ENCODE measurements at regions not wholly inside any gene's neighbourhood (a gene's known extent, or its start where the extent isn't known, plus 50 kb on each side); places are given as distances from the start of the nearest gene placed in this dataset.

DNA sequence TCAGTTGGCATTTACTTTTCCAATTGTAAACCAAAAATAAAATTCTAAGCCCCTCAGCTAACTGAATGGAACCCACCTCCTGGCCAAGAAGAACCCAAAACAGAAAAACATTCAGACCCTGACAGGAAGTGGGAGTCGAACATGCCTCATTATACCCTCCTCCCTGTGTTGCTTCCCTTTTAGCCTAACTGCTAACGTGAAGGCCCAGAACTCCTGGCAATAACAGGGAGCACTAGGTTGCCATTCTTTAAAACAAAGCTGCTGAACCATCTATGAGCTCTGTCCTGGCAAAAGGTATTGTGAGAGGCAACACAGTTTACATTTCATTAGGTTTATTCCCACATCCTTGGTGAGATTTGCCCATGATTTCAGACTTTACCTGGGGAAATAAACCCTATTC is 481.4 kb downstream of the CHSY3 start:
- Mint-ChIP-seq H3K27ac (no peak overlapping the region), H3K27me3 (peaks cover 0 to 1% of the 10 kb centered on the region in 2 donors), H3K4me1 (no peaks in the 10 kb centered on the region), H3K36me3 (no peaks in the 10 kb centered on the region), H3K4me3 (no peak overlapping the region), H3K9me3 (no peaks in the 10 kb centered on the region)
- Histone ChIP-seq H3K36me3 (ENCODE audit: insufficient read depth, low read length) (no peaks in the 10 kb centered on the region), H3K27ac (ENCODE audit: low read depth, low read length) (no peak overlapping the region), H3K4me3 (ENCODE audit: low read length) (no peak overlapping the region), H3K27me3 (ENCODE audit: insufficient read depth, low read length, poor library complexity, severe bottlenecking) (no peaks in the 10 kb centered on the region), H3K9me3 (ENCODE audit: low read length) (no peaks in the 10 kb centered on the region), H3K4me1 (ENCODE audit: insufficient read depth, low read length) (no peaks in the 10 kb centered on the region)
- CTCF ChIA-PET = no interaction called here
- POLR2A ChIA-PET = no interaction called here
- DNase-seq = no peak

DNA sequence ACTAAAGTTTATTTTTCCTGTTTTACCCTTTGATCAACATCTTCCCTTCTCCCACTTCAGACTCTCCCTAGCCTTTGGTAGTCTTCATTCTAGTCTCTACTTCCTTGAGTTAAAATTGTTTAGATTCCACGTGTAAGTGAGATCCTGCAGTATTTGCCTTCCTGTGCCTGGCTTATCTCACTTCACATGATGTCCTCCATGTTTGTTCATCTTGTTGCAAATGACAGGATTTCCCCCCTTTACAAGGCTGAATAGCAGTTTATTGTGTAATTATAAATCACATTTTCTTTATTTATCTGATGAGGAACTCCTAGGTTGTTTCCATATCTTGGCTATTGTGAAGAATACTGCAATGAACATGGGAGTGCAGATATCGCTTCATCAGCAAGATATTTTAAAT is 461.7 kb downstream of the CHSY3 start:
- Mint-ChIP-seq H3K36me3 (no peaks in the 10 kb centered on the region), H3K27ac (no peak overlapping the region), H3K27me3 (no peaks in the 10 kb centered on the region), H3K9me3 (peaks cover 0 to 2% (median 0%) of the 10 kb centered on the region in 5 donors), H3K4me3 (no peak overlapping the region), H3K4me1 (no peaks in the 10 kb centered on the region)
- H3K27ac ChIP-seq (ENCODE audit: low read depth, low read length) = no peak overlapping the region
- ChIA-PET POLR2A (no interaction called here), CTCF (no interaction called here)
- no peaks in the 10 kb centered on the region for H3K4me1 ChIP-seq (ENCODE audit: insufficient read depth, low read length)
- no peak for DNase-seq
- H3K27me3 ChIP-seq (ENCODE audit: insufficient read depth, low read length, poor library complexity, severe bottlenecking) = no peaks in the 10 kb centered on the region
- no peaks in the 10 kb centered on the region for H3K9me3 ChIP-seq (ENCODE audit: low read length)
- no peak overlapping the region for H3K4me3 ChIP-seq (ENCODE audit: low read length)
- no peaks in the 10 kb centered on the region for H3K36me3 ChIP-seq (ENCODE audit: insufficient read depth, low read length)

DNA sequence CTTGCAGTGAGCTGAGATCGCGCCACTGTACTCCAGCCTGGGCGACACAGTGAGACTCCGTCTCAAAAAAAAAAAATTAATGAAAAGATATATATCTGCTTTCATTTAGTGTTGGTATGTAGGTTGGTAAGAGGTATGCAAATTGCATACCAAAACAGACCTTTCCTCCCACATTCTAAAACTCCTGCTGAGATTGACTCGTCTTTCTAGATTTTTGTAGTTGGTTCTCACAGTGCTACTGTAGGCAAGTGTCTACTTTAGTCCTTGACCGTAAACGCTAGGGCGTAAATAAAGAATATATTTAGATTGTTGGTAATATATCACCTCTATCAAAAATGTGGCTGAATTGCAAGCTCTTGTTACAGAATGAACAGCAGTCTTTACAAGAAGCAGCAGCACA is 445.9 kb downstream of the CHSY3 start:
- H3K36me3 ChIP-seq (ENCODE audit: insufficient read depth, low read length) = no peaks in the 10 kb centered on the region
- H3K27me3 ChIP-seq (ENCODE audit: insufficient read depth, low read length, poor library complexity, severe bottlenecking) = no peaks in the 10 kb centered on the region
- H3K27ac ChIP-seq (ENCODE audit: low read depth, low read length) = no peak overlapping the region
- POLR2A ChIA-PET = no interaction called here
- H3K4me1 ChIP-seq (ENCODE audit: insufficient read depth, low read length) = no peaks in the 10 kb centered on the region
- H3K27me3 Mint-ChIP-seq = no peaks in the 10 kb centered on the region
- H3K9me3 Mint-ChIP-seq = peaks cover 0 to 2% (median 0%) of the 10 kb centered on the region in 5 donors
- no peak for DNase-seq
- H3K4me3 Mint-ChIP-seq = no peak overlapping the region
- H3K27ac Mint-ChIP-seq = no peak overlapping the region
- no peaks in the 10 kb centered on the region for H3K9me3 ChIP-seq (ENCODE audit: low read length)
- CTCF ChIA-PET = no interaction called here
- H3K36me3 Mint-ChIP-seq = no peaks in the 10 kb centered on the region
- no peak overlapping the region for H3K4me3 ChIP-seq (ENCODE audit: low read length)
- H3K4me1 Mint-ChIP-seq = no peaks in the 10 kb centered on the region

DNA sequence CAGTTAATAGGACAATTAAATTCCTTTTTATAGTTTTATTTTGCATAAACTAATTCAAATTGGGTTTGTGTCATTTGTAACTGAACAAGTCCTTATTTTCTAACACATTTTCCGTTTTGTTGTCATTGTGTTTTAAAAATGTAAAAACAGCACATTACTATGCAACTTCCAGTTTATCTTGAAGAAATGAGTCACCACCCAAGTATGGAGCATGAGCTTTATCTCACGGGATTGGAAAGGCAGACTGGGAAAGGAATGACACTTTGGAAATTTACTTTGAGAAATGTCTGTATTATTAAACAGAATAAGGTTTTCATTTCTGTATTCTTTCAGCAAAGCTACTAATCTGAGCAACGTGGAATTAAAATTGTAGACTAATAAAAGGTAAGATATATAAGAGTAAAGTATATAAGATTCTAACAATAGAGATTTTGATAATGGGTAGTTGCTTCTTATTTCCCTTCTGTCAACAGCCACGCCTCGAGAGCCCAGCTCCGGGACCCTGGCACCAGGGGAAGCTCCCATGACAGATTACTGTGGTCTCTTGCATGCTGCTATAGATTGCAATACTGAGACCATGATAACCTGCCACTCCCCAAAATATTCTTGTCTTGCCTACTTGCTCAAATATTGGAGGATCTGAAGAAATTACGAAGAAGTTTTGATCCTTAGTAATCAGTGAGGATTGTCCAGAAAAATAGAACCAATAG is 433.1 kb downstream of the CHSY3 start:
- no peaks in the 10 kb centered on the region for H3K27me3 Mint-ChIP-seq
- H3K4me3 ChIP-seq (ENCODE audit: low read length) = no peak overlapping the region
- no peak for DNase-seq
- H3K27ac Mint-ChIP-seq = no peak overlapping the region
- H3K9me3 Mint-ChIP-seq = peaks cover 0 to 4% (median 0%) of the 10 kb centered on the region in 5 donors
- H3K4me1 Mint-ChIP-seq = no peaks in the 10 kb centered on the region
- no peak overlapping the region for H3K27ac ChIP-seq (ENCODE audit: low read depth, low read length)
- no peaks in the 10 kb centered on the region for H3K36me3 Mint-ChIP-seq
- no peaks in the 10 kb centered on the region for H3K4me1 ChIP-seq (ENCODE audit: insufficient read depth, low read length)
- POLR2A ChIA-PET = no interaction called here
- no peaks in the 10 kb centered on the region for H3K9me3 ChIP-seq (ENCODE audit: low read length)
- H3K4me3 Mint-ChIP-seq = no peak overlapping the region
- H3K27me3 ChIP-seq (ENCODE audit: insufficient read depth, low read length, poor library complexity, severe bottlenecking) = no peaks in the 10 kb centered on the region
- H3K36me3 ChIP-seq (ENCODE audit: insufficient read depth, low read length) = no peaks in the 10 kb centered on the region
- CTCF ChIA-PET = no interaction called here

DNA sequence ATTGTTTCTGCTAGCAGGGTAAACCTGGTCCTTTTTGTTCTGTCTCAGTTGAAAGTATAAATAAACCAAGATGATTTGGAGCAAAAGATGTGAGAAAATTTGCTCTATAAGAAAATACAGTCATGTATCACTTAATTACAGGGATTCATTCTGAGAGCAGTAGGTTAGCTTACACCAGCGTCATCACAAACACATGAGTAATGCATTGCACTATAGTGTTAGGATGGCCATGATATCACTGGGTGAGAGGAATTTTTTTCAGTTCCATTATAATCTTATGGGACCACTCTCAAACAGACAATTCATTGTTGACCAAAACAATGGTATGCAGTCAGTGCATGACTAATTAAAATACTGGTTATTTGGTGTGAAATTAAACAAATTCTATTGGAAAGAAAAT is 430.9 kb downstream of the CHSY3 start:
- DNase-seq = no peak
- H3K27ac Mint-ChIP-seq = no peak overlapping the region
- Histone ChIP-seq H3K4me1 (ENCODE audit: insufficient read depth, low read length) (no peaks in the 10 kb centered on the region), H3K27ac (ENCODE audit: low read depth, low read length) (no peak overlapping the region), H3K27me3 (ENCODE audit: insufficient read depth, low read length, poor library complexity, severe bottlenecking) (no peaks in the 10 kb centered on the region), H3K4me3 (ENCODE audit: low read length) (no peak overlapping the region), H3K36me3 (ENCODE audit: insufficient read depth, low read length) (no peaks in the 10 kb centered on the region), H3K9me3 (ENCODE audit: low read length) (no peaks in the 10 kb centered on the region)
- no peaks in the 10 kb centered on the region for H3K27me3 Mint-ChIP-seq
- no peaks in the 10 kb centered on the region for H3K36me3 Mint-ChIP-seq
- H3K4me3 Mint-ChIP-seq = no peak overlapping the region
- ChIA-PET POLR2A (no interaction called here), CTCF (no interaction called here)
- no peaks in the 10 kb centered on the region for H3K4me1 Mint-ChIP-seq
- peaks cover 0 to 4% (median 0%) of the 10 kb centered on the region in 5 donors for H3K9me3 Mint-ChIP-seq

DNA sequence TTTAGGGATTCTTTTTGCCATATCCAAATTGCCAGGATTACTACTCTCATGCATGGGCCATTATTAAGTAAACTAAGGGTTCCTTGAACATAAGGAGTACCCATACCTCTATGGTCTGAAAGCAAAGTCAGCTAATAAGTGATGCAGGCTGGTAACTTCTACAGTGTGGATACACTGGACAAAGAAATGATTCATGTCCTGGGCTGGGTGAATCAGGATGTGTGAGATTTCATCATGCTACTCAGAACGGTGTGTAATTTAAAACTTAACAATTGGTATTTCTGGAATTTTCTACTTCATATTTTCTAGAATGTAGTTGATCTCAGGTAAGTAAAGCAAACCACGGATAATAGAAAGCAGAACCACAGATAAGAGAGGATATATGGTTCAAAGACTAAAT is 428.8 kb downstream of the CHSY3 start:
- Mint-ChIP-seq H3K36me3 (no peaks in the 10 kb centered on the region), H3K27ac (no peak overlapping the region), H3K27me3 (no peaks in the 10 kb centered on the region), H3K4me3 (no peak overlapping the region), H3K4me1 (no peaks in the 10 kb centered on the region), H3K9me3 (peaks cover 0 to 8% (median 2%) of the 10 kb centered on the region in 5 donors)
- no peaks in the 10 kb centered on the region for H3K4me1 ChIP-seq (ENCODE audit: insufficient read depth, low read length)
- H3K4me3 ChIP-seq (ENCODE audit: low read length) = no peak overlapping the region
- H3K36me3 ChIP-seq (ENCODE audit: insufficient read depth, low read length) = no peaks in the 10 kb centered on the region
- ChIA-PET POLR2A (no interaction called here), CTCF (no interaction called here)
- no peaks in the 10 kb centered on the region for H3K9me3 ChIP-seq (ENCODE audit: low read length)
- DNase-seq = no peak
- H3K27me3 ChIP-seq (ENCODE audit: insufficient read depth, low read length, poor library complexity, severe bottlenecking) = no peaks in the 10 kb centered on the region
- no peak overlapping the region for H3K27ac ChIP-seq (ENCODE audit: low read depth, low read length)

DNA sequence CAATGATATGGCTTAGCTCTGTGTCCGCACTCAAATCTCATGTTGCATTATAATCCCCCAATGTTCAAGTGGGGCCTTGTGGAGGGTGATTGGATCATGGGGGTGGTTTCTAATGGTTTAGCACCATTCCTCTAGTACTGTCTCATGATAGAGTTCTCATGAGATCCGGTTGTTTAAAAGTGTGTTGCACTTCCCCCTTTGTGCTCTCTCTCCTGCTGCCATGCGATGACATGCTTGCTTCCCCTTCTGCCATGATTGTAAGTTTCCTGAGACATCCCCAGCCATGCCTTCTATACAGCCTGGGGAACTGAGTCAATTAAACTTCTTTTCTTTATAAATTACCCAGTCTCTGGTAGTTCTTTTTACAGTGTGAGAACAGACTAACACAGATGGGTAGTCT is 427.1 kb downstream of the CHSY3 start:
- Mint-ChIP-seq H3K27ac (no peak overlapping the region), H3K27me3 (no peaks in the 10 kb centered on the region), H3K36me3 (no peaks in the 10 kb centered on the region), H3K9me3 (peaks cover 0 to 8% (median 2%) of the 10 kb centered on the region in 5 donors), H3K4me3 (no peak overlapping the region), H3K4me1 (no peaks in the 10 kb centered on the region)
- DNase-seq = no peak
- Histone ChIP-seq H3K27ac (ENCODE audit: low read depth, low read length) (no peak overlapping the region), H3K9me3 (ENCODE audit: low read length) (no peaks in the 10 kb centered on the region), H3K4me3 (ENCODE audit: low read length) (no peak overlapping the region), H3K36me3 (ENCODE audit: insufficient read depth, low read length) (no peaks in the 10 kb centered on the region), H3K27me3 (ENCODE audit: insufficient read depth, low read length, poor library complexity, severe bottlenecking) (no peaks in the 10 kb centered on the region), H3K4me1 (ENCODE audit: insufficient read depth, low read length) (no peaks in the 10 kb centered on the region)
- CTCF ChIA-PET = no interaction called here
- POLR2A ChIA-PET = no interaction called here

DNA sequence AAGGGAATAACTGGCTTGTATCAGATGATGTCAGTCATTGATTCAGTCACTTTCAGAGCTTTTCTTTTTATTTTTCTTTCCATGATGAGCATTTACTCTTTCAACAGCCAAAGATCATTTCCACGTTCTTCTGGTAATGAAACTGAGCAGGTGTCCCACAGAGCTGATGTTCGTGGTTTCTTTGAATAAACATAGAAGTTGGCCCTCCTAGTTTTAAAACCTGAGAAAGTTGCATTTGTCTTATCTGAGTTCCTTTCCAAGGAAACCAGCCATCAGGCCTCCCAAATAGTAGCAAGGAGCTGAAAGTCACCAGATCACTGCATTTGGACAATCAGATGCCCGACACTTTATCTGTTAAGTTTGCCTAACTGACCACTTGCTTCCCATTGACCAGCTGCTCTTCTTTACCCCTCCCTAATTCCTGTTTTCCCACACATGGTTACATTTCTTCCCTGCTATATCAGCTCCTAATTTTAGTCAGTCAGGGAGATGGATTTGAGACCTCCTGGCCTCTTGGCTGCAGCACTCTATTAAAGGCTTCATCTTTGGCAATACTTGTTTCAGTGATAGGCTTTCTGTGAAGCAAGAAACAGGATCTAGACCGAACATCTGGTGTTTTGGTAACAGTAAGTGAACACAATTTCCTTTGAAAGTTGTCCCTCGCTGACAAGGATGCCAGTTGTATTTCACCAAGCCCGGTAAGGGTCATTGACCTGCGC is 420.8 kb downstream of the CHSY3 start:
- Mint-ChIP-seq H3K27me3 (peaks cover 0 to 1% of the 10 kb centered on the region in 2 donors), H3K27ac (no peak overlapping the region), H3K4me3 (no peak overlapping the region), H3K9me3 (peaks cover 3 to 18% (median 9%) of the 10 kb centered on the region in 5 donors), H3K36me3 (no peaks in the 10 kb centered on the region), H3K4me1 (no peaks in the 10 kb centered on the region)
- DNase-seq = no peak
- Histone ChIP-seq H3K4me3 (ENCODE audit: low read length) (no peak overlapping the region), H3K4me1 (ENCODE audit: insufficient read depth, low read length) (no peaks in the 10 kb centered on the region), H3K9me3 (ENCODE audit: low read length) (no peaks in the 10 kb centered on the region), H3K27me3 (ENCODE audit: insufficient read depth, low read length, poor library complexity, severe bottlenecking) (no peaks in the 10 kb centered on the region), H3K27ac (ENCODE audit: low read depth, low read length) (no peak overlapping the region), H3K36me3 (ENCODE audit: insufficient read depth, low read length) (no peaks in the 10 kb centered on the region)
- ChIA-PET POLR2A (no interaction called here), CTCF (no interaction called here)

Measured in CD8-positive, alpha-beta memory T cell (primary cell).